ENCODE measurements at regions not wholly inside any gene's neighbourhood (a gene's known extent, or its start where the extent isn't known, plus 50 kb on each side); places are given as distances from the start of the nearest gene placed in this dataset.
A peak's percentile ranks its signal among the peaks of the same experiment; 100 is the strongest.

GRCh38 chr7:386385-386784 lies 96.4 kb downstream of the FOXL3 start:
- Histone ChIP-seq H3K9me3 (ENCODE audit: control insufficient read depth in 4 of 4, insufficient read depth in 3 of 4, low read length in 3 of 4) (peaks cover 0 to 6% (median 2%) of the 10 kb centered on the region in 4 donors), H3K9ac (ENCODE audit: insufficient read depth in 1 of 2, low read length in 2 of 2) (no peak overlapping the region), H3K36me3 (ENCODE audit: control insufficient read depth in 4 of 4, insufficient read depth in 4 of 4, low read length in 4 of 4) (no peaks in the 10 kb centered on the region), H3K27ac (ENCODE audit: low read depth in 1 of 2, low read length in 1 of 2) (no peak overlapping the region), H3K4me3 (no peak overlapping the region), H3K4me1 (ENCODE audit: control insufficient read depth in 5 of 5, insufficient read depth in 5 of 5, low read length in 5 of 5) (peaks cover 0 to 2% (median 0%) of the 10 kb centered on the region in 5 donors), H3K27me3 (ENCODE audit: control insufficient read depth in 3 of 3, insufficient read depth in 3 of 3, low read length in 2 of 3) (no peaks in the 10 kb centered on the region)
- WGBS, 2 donors: 92 to 93% methylated on average over 11 of the region's 11 CpGs
- DNase-seq (no peak), ATAC-seq (ENCODE audit: insufficient read depth, low FRiP score) (no peak)
- no peak for TF ChIP-seq CTCF (IDR thresholded peaks at IDR 0.05; ENCODE audit: control extremely low read depth, extremely low read depth)

DNA sequence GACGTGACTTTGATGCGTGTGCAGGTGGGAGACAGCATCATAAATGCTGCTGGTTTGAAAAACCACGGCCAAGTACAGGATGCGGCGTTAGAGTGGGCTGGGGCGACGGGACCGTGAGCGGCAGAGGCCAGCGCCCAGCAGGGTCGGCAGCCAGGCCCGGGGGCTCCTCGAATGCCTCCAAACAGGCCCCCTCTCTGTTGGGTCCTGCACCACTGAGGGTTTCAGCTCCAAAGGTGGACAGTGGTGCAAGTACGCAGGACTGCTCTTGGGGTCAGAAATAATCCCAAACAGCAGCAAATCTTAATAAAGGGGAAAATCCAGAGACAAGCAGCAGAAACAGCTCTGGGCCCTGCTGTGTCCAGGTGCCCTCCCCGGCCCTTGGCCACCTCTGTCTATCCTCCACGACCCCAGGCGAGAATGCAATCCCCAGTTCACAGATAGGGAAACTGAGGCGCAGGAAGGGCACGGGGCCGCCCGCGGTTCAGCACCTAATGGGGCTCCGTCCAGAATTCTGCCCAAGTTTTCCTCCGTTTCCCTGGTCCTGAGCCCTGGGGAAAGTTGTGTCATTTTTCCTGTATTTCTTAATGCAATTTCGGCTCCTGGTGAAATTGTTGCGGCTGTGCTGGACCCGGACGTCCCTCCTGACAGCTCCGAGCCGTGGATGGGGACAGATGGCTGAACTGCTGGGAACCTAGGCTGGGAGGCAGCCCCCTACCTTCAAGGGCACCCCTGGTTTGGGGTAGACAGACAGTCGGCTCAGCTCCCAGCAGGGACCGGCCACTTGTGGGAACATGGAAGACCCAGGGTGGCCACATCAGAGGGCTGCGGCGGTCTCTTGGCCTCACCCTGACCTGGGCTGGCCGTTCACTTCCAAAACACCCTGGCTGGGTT lies 97.4 kb downstream of the FOXL3 start:
- no peak overlapping the region for H3K9ac ChIP-seq (ENCODE audit: insufficient read depth in 1 of 2, low read length in 2 of 2)
- H3K27ac ChIP-seq (ENCODE audit: low read depth in 1 of 2, low read length in 1 of 2): no peak overlapping the region
- no peaks in the 10 kb centered on the region for H3K36me3 ChIP-seq (ENCODE audit: control insufficient read depth in 4 of 4, insufficient read depth in 4 of 4, low read length in 4 of 4)
- H3K4me3 ChIP-seq: no peak overlapping the region
- no peaks in the 10 kb centered on the region for H3K27me3 ChIP-seq (ENCODE audit: control insufficient read depth in 3 of 3, insufficient read depth in 3 of 3, low read length in 2 of 3)
- TF ChIP-seq CTCF (IDR thresholded peaks at IDR 0.05; ENCODE audit: control extremely low read depth, extremely low read depth): no peak
- peaks cover 0 to 2% (median 0%) of the 10 kb centered on the region in 5 donors for H3K4me1 ChIP-seq (ENCODE audit: control insufficient read depth in 5 of 5, insufficient read depth in 5 of 5, low read length in 5 of 5)
- DNase-seq (no peak), ATAC-seq (ENCODE audit: insufficient read depth, low FRiP score) (no peak)
- peaks cover 0 to 7% (median 2%) of the 10 kb centered on the region in 4 donors for H3K9me3 ChIP-seq (ENCODE audit: control insufficient read depth in 4 of 4, insufficient read depth in 3 of 4, low read length in 3 of 4)
- WGBS, 2 donors: 94 to 98% methylated on average over 35 of the region's 35 CpGs

GRCh38 chr7:388023-388960 lies 98.3 kb downstream of the FOXL3 start:
- DNase-seq: peak; percentile 51 to 71 (median 66)
- peaks cover 0 to 9% (median 2%) of the 10 kb centered on the region in 4 donors for H3K9me3 ChIP-seq (ENCODE audit: control insufficient read depth in 4 of 4, insufficient read depth in 3 of 4, low read length in 3 of 4)
- no peaks in the 10 kb centered on the region for H3K27me3 ChIP-seq (ENCODE audit: control insufficient read depth in 3 of 3, insufficient read depth in 3 of 3, low read length in 2 of 3)
- no peak overlapping the region for H3K9ac ChIP-seq (ENCODE audit: insufficient read depth in 1 of 2, low read length in 2 of 2)
- no peaks in the 10 kb centered on the region for H3K36me3 ChIP-seq (ENCODE audit: control insufficient read depth in 4 of 4, insufficient read depth in 4 of 4, low read length in 4 of 4)
- no peak overlapping the region for H3K4me3 ChIP-seq
- WGBS, 2 donors: 70 to 75% methylated on average over 40 of the region's 40 CpGs
- no peak for TF ChIP-seq CTCF (IDR thresholded peaks at IDR 0.05; ENCODE audit: control extremely low read depth, extremely low read depth)
- H3K27ac ChIP-seq (ENCODE audit: low read depth in 1 of 2, low read length in 1 of 2): no peak overlapping the region
- H3K4me1 ChIP-seq (ENCODE audit: control insufficient read depth in 5 of 5, insufficient read depth in 5 of 5, low read length in 5 of 5): peaks cover 0 to 2% (median 0%) of the 10 kb centered on the region in 5 donors
- peak; percentile 53 for ATAC-seq (ENCODE audit: insufficient read depth, low FRiP score)

Measured in lung (tissue), 11 donors.